HCT116 (cell line): ENCODE measurements at regions not wholly inside any gene's neighbourhood (a gene's known extent, or its start where the extent isn't known, plus 50 kb on each side); places are given as distances from the start of the nearest gene placed in this dataset.

Experiments
- ATAC-seq: fragments of 200-7000 bp; cut with Tn5 transposase; 2 replicates; pipeline ENCODE4 v1.9.1; 2020; ENCODE audit warnings: mild to moderate bottlenecking, moderate library complexity
- BruUV-seq: library from RNA; stranded (reverse); fragments of 400-500 nt; replicated peaks from 2 replicates; lab custom pipeline; 2021; lab: Mats Ljungman, UMichigan
- CTCF ChIA-PET: fragments of 300-600 bp; sonication (Branson Sonifier 250); formaldehyde crosslinking; loops from one replicate; lab custom pipeline; 2021; ENCODE audit warnings: antibody characterized with exemption; lab: Charles Lee
- POLR2A ChIA-PET: fragments of 300-600, 350-600 bp; sonication (Branson Sonifier 250); formaldehyde crosslinking; loops from one replicate; lab custom pipeline; 2021; ENCODE audit warnings: antibody characterized with exemption; lab: Charles Lee
- RAD21 ChIA-PET, 2 experiments: fragments of 300-600 bp; sonication (Branson Sonifier 250); formaldehyde crosslinking; loops; one replicate each; lab custom pipeline; 2023; ENCODE audit warnings: low total read pairs in 2 of 2; ENCODE audit not compliant: uncharacterized antibody in 2 of 2, unreplicated experiment in 2 of 2, low non-redundant PET in 1 of 2; lab: Charles Lee
- DNase-seq: peaks from one replicate; pipeline ENCODE4 v3.0.0-alpha.2; 2010; ENCODE audit warnings: low read depth, low spot score
- H2AFZ ChIP-seq: fragments of 200-600 bp; shearing (Covaris generic), sonication (generic); 2 replicates; pipeline ENCODE4 v1.6.1; 2017; ENCODE audit warnings: low read depth, mixed run types, mixed read lengths, antibody characterized with exemption, low read length; ENCODE audit not compliant: poor library complexity, severe bottlenecking
- H3K27ac ChIP-seq: 2 replicates; pipeline ENCODE4 v1.5.1; 2012; ENCODE audit warnings: low read depth, low read length
- H3K27me3 ChIP-seq: fragments of 200-600 bp; sonication (generic); 2 replicates; pipeline ENCODE4 v1.6.1; 2016; ENCODE audit warnings: mixed run types, low read length, mixed read lengths; ENCODE audit not compliant: insufficient read depth
- H3K36me3 ChIP-seq, 2 experiments: fragments of 200-500 bp in 1 of 2; fragments of 200-600 bp in 1 of 2; sonication (Bioruptor generic) in 1 of 2; sonication (generic) in 1 of 2; 2 replicates each; pipeline versions ENCODE4 v1.5.1 to v1.6.1; 2014 to 2016; ENCODE audit warnings: low read length in 2 of 2, inconsistent platforms in 1 of 2, mixed read lengths in 1 of 2, mixed run types in 1 of 2; ENCODE audit not compliant: insufficient read depth in 2 of 2, control insufficient read depth in 1 of 2
- H3K4me1 ChIP-seq, 2 experiments: fragments of 200-600 bp in 1 of 2; sonication (generic) in 1 of 2; 2 replicates each; pipeline versions ENCODE4 v1.5.1 to v1.6.1; 2012 to 2017; ENCODE audit warnings: low read length in 2 of 2, inconsistent platforms in 1 of 2, mild to moderate bottlenecking in 1 of 2, mixed read lengths in 1 of 2, mixed run types in 1 of 2, moderate library complexity in 1 of 2; ENCODE audit not compliant: insufficient read depth in 2 of 2, control insufficient read depth in 1 of 2
- H3K4me2 ChIP-seq: fragments of 200-600 bp; sonication (generic); 2 replicates; pipeline ENCODE4 v1.6.1; 2017; ENCODE audit warnings: mixed run types, low read length, mixed read lengths
- H3K4me3 ChIP-seq, 2 experiments: fragments of 200-600 bp in 1 of 2; sonication (generic) in 1 of 2; replicated peaks in 1 of 2; 2 replicates each; pipeline ENCODE4 v1.5.1; 2011 to 2016; ENCODE audit warnings: low read length in 2 of 2, control low read depth in 1 of 2, low read depth in 1 of 2, mild to moderate bottlenecking in 1 of 2, mixed read lengths in 1 of 2, mixed run types in 1 of 2
- H3K79me2 ChIP-seq: fragments of 200-600 bp; sonication (generic); 2 replicates; pipeline ENCODE4 v1.6.1; 2017; ENCODE audit warnings: mild to moderate bottlenecking, mixed run types, low read length, moderate library complexity, mixed read lengths; ENCODE audit not compliant: insufficient read depth
- H3K9ac ChIP-seq: fragments of 200-600 bp; sonication (generic); 2 replicates; pipeline ENCODE4 v1.6.1; 2016; ENCODE audit warnings: low read length, mixed read lengths
- H3K9me2 ChIP-seq: fragments of 200-600 bp; sonication (generic), shearing (Covaris generic); 2 replicates; pipeline ENCODE4 v1.6.1; 2017; ENCODE audit warnings: mixed run types, mild to moderate bottlenecking, moderate library complexity; ENCODE audit not compliant: insufficient read depth
- H3K9me3 ChIP-seq, 2 experiments: fragments of 200-500 bp in 1 of 2; fragments of 200-600 bp in 1 of 2; sonication (Bioruptor generic) in 1 of 2; sonication (generic) in 1 of 2; 2 replicates each; pipeline ENCODE4 v1.6.1; 2014 to 2017; ENCODE audit warnings: low read length in 2 of 2, mixed read lengths in 2 of 2, inconsistent platforms in 1 of 2, low read depth in 1 of 2, mild to moderate bottlenecking in 1 of 2, mixed run types in 1 of 2, moderate library complexity in 1 of 2; ENCODE audit not compliant: control insufficient read depth in 1 of 2, insufficient read depth in 1 of 2
- H4K20me1 ChIP-seq: fragments of 200-600 bp; sonication (generic), shearing (Covaris generic); 2 replicates; pipeline ENCODE4 v1.6.1; 2017; ENCODE audit warnings: mixed run types, mild to moderate bottlenecking, moderate library complexity; ENCODE audit not compliant: insufficient read depth
- CBX3 ChIP-seq: IDR thresholded peaks from 2 replicates; pipeline ENCODE4 v1.6.1; 2012; ENCODE audit warnings: low read depth
- CEBPB ChIP-seq: IDR thresholded peaks from 2 replicates; pipeline ENCODE4 v1.6.1; 2012; ENCODE audit warnings: low read depth
- EGR1 ChIP-seq: IDR thresholded peaks from 2 replicates; pipeline ENCODE4 v1.6.1; 2012; ENCODE audit warnings: low read depth
- ELF1 ChIP-seq: IDR thresholded peaks from 2 replicates; pipeline ENCODE4 v1.6.1; 2012; ENCODE audit warnings: low read depth, borderline replicate concordance
- EZH2phosphoT487 ChIP-seq: fragments of 200-600 bp; IDR thresholded peaks from 2 replicates; pipeline ENCODE4 v1.6.1; 2018; ENCODE audit warnings: antibody characterized with exemption, borderline replicate concordance
- JUND ChIP-seq: IDR thresholded peaks from 2 replicates; pipeline ENCODE4 v1.6.1; 2012
- POLR2AphosphoS5 ChIP-seq: IDR thresholded peaks from 2 replicates; pipeline ENCODE4 v1.6.1; 2011; ENCODE audit warnings: mild to moderate bottlenecking, low read depth, low read length, moderate library complexity
- REST ChIP-seq: IDR thresholded peaks from 2 replicates; pipeline ENCODE4 v1.6.1; 2012; ENCODE audit warnings: low read depth
- SIN3A ChIP-seq: IDR thresholded peaks from 2 replicates; pipeline ENCODE4 v1.6.1; 2012; ENCODE audit warnings: low read depth
- SRF ChIP-seq: IDR thresholded peaks from 2 replicates; pipeline ENCODE4 v1.6.1; 2012; ENCODE audit warnings: low read depth
- TCF7L2 ChIP-seq: IDR thresholded peaks from 2 replicates; pipeline ENCODE4 v1.7.0; 2011; ENCODE audit warnings: borderline replicate concordance, inconsistent platforms; ENCODE audit not compliant: insufficient read depth, insufficient read length; ENCODE audit errors: extremely low read depth
- intact Hi-C: fragments of 100-400 bp; cut with micrococcal nuclease; formaldehyde crosslinking; loops from 2 replicates; pipeline ENCODE4 v1.10.0; 2022
- TF ChIP-seq, protein P1 (sequence below): IDR thresholded peaks from 2 replicates; pipeline ENCODE4 v1.6.1; 2012
- TF ChIP-seq, protein P2 (sequence below), 3 experiments: fragments of 200-600 bp in 1 of 3; sonication (generic) in 1 of 3; IDR thresholded peaks in 2 of 3; conservative IDR thresholded peaks in 1 of 3; 2 replicates each; pipeline ENCODE4 v1.5.1; 2012 to 2017; ENCODE audit warnings: low read depth in 2 of 3, low read length in 2 of 3, antibody characterized with exemption in 1 of 3, borderline replicate concordance in 1 of 3, control low read depth in 1 of 3, mild to moderate bottlenecking in 1 of 3, mixed read lengths in 1 of 3, mixed run types in 1 of 3, moderate library complexity in 1 of 3; ENCODE audit not compliant: insufficient read depth in 1 of 3

DNA sequence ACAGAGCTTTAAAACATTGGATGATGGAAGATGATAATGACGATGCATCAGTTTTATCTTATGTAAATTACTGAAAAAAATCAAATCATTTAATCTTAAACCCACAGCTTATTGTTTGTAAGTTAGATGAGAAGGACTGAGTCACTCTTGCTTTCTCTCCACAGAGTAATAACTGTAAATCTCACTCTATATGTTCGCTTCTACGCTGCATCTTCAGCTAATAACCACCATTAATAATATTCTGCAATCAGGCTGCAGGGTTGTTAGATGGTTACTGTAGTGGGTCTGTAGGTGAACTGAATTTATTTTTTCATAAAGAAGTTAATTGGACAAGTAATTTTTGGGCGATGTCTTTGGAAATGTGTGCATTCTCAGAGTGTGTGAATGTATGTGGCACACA is 260.0 kb downstream of the FAT3 start:
- POLR2A ChIA-PET: no interaction called here
- Histone ChIP-seq H4K20me1 (no peaks in the 10 kb centered on the region), H3K4me3 (no peak overlapping the region), H3K9ac (no peak overlapping the region), H3K9me3 (peaks cover 11 to 17% of the 10 kb centered on the region in 2 experiments; a peak in 2 of 4 replicates), H3K27me3 (no peaks in the 10 kb centered on the region), H3K27ac (no peak overlapping the region), H2AFZ (no peak overlapping the region), H3K4me2 (no peak overlapping the region), H3K79me2 (no peaks in the 10 kb centered on the region), H3K9me2 (no peaks in the 10 kb centered on the region), H3K4me1 (no peaks in the 10 kb centered on the region), H3K36me3 (no peaks in the 10 kb centered on the region)
- intact Hi-C loops: no loop called here
- DNase-seq: no peak
- CTCF ChIA-PET: no interaction called here
- no peak for ATAC-seq
- BruUV-seq: no TSS peak
- TF ChIP-seq POLR2AphosphoS5 (no peak), JUND (no peak)
- RAD21 ChIA-PET: no interaction called here

DNA sequence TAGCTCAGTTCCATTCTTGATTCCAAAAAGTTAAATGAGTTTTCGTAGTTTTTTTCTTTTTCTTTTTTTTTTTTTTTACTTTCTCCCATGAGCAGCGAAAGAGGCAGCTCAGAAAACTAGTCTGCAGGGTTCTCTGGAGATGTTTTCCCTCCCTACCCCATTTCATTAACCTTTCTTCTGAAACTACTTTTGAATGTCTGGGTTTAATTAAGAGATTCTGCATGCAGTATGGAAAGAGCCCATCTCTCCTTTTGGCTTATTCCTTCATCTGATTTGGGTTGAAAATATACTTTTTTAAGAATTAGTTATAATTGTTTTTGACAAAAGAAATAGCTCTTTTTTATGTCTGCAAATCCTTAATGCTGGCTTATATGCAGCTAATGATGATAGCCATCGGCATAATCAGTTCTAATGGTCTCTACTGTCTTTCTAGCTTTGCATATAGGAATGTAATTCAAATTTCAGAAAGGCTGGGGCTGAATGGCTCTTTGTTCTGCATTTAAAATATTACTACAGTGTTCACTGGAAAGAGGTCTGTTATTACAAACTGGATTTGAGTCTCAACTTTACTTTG is 265.3 kb downstream of the FAT3 start:
- Histone ChIP-seq H3K9me3 (peaks cover 10% of the 10 kb centered on the region in 2 experiments; a peak in 2 of 4 replicates), H3K9me2 (no peaks in the 10 kb centered on the region), H3K27ac (no peak overlapping the region), H3K4me1 (no peaks in the 10 kb centered on the region), H2AFZ (no peak overlapping the region), H3K79me2 (no peaks in the 10 kb centered on the region), H3K27me3 (no peaks in the 10 kb centered on the region), H3K36me3 (no peaks in the 10 kb centered on the region), H3K9ac (no peak overlapping the region), H3K4me2 (no peak overlapping the region), H3K4me3 (no peak overlapping the region), H4K20me1 (no peaks in the 10 kb centered on the region)
- ChIA-PET RAD21 (no interaction called here), CTCF (no interaction called here), POLR2A (no interaction called here)
- no peak for DNase-seq
- intact Hi-C loops: no loop called here
- no TSS peak for BruUV-seq
- ATAC-seq: no peak
- TF ChIP-seq, protein P1, sequence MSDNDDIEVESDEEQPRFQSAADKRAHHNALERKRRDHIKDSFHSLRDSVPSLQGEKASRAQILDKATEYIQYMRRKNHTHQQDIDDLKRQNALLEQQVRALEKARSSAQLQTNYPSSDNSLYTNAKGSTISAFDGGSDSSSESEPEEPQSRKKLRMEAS: no peak
- TF ChIP-seq SIN3A (no peak), ELF1 (no peak), REST (no peak), SRF (no peak), CBX3 (no peak), CEBPB (no peak), EGR1 (no peak), TCF7L2 (no peak), EZH2phosphoT487 (no peak), JUND (no peak)
- TF ChIP-seq, protein P2, sequence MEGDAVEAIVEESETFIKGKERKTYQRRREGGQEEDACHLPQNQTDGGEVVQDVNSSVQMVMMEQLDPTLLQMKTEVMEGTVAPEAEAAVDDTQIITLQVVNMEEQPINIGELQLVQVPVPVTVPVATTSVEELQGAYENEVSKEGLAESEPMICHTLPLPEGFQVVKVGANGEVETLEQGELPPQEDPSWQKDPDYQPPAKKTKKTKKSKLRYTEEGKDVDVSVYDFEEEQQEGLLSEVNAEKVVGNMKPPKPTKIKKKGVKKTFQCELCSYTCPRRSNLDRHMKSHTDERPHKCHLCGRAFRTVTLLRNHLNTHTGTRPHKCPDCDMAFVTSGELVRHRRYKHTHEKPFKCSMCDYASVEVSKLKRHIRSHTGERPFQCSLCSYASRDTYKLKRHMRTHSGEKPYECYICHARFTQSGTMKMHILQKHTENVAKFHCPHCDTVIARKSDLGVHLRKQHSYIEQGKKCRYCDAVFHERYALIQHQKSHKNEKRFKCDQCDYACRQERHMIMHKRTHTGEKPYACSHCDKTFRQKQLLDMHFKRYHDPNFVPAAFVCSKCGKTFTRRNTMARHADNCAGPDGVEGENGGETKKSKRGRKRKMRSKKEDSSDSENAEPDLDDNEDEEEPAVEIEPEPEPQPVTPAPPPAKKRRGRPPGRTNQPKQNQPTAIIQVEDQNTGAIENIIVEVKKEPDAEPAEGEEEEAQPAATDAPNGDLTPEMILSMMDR (IDR thresholded peaks at IDR 0.05 in 2 of 3, conservative IDR thresholded peaks at IDR 0.05 in 1 of 3; ENCODE audit: borderline replicate concordance in 1 of 3, insufficient read depth in 1 of 3, low read depth in 2 of 3, low read length in 2 of 3): no peak
